ENCODE measurements at regions not wholly inside any gene's neighbourhood (a gene's known extent, or its start where the extent isn't known, plus 50 kb on each side); places are given as distances from the start of the nearest gene placed in this dataset.

DNA sequence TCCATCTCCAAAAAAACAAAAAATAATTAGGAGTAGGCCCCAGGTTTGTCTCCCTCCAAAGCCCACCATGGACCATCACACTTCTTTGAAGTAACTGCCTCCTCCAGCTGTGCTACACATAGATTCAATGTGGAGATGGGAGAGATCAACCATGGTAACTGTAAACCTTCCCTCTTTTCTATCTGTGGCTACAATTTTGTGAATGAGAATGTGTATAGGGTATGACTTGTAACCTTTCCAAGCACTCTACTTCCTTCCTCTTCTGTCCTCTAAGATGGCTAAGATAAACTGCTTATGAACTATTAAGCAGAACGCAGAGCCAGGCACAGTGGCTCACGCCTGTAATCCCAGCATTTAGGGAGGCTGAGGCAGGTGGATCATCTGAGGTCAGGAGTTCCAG is 55.5 kb upstream of the ATP11B start:
- TF ChIP-seq SPI1 (IDR thresholded peaks at IDR 0.05; ENCODE audit: borderline replicate concordance, low read depth) (no peak), POLR2AphosphoS5 (IDR thresholded peaks at IDR 0.05; ENCODE audit: low read depth) (no peak), GABPA (IDR thresholded peaks at IDR 0.05; ENCODE audit: low read depth) (no peak)
- TF ChIP-seq, protein P1, sequence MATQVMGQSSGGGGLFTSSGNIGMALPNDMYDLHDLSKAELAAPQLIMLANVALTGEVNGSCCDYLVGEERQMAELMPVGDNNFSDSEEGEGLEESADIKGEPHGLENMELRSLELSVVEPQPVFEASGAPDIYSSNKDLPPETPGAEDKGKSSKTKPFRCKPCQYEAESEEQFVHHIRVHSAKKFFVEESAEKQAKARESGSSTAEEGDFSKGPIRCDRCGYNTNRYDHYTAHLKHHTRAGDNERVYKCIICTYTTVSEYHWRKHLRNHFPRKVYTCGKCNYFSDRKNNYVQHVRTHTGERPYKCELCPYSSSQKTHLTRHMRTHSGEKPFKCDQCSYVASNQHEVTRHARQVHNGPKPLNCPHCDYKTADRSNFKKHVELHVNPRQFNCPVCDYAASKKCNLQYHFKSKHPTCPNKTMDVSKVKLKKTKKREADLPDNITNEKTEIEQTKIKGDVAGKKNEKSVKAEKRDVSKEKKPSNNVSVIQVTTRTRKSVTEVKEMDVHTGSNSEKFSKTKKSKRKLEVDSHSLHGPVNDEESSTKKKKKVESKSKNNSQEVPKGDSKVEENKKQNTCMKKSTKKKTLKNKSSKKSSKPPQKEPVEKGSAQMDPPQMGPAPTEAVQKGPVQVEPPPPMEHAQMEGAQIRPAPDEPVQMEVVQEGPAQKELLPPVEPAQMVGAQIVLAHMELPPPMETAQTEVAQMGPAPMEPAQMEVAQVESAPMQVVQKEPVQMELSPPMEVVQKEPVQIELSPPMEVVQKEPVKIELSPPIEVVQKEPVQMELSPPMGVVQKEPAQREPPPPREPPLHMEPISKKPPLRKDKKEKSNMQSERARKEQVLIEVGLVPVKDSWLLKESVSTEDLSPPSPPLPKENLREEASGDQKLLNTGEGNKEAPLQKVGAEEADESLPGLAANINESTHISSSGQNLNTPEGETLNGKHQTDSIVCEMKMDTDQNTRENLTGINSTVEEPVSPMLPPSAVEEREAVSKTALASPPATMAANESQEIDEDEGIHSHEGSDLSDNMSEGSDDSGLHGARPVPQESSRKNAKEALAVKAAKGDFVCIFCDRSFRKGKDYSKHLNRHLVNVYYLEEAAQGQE (IDR thresholded peaks at IDR 0.05; ENCODE audit: insufficient replicate concordance, low read depth): no peak
- TF ChIP-seq, protein P2, sequence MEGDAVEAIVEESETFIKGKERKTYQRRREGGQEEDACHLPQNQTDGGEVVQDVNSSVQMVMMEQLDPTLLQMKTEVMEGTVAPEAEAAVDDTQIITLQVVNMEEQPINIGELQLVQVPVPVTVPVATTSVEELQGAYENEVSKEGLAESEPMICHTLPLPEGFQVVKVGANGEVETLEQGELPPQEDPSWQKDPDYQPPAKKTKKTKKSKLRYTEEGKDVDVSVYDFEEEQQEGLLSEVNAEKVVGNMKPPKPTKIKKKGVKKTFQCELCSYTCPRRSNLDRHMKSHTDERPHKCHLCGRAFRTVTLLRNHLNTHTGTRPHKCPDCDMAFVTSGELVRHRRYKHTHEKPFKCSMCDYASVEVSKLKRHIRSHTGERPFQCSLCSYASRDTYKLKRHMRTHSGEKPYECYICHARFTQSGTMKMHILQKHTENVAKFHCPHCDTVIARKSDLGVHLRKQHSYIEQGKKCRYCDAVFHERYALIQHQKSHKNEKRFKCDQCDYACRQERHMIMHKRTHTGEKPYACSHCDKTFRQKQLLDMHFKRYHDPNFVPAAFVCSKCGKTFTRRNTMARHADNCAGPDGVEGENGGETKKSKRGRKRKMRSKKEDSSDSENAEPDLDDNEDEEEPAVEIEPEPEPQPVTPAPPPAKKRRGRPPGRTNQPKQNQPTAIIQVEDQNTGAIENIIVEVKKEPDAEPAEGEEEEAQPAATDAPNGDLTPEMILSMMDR (IDR thresholded peaks at IDR 0.05; ENCODE audit: insufficient read depth, low read length): no peak
- no peaks in the 10 kb centered on the region for H3K27me3 ChIP-seq (ENCODE audit: insufficient read depth, poor library complexity, severe bottlenecking)
- H3K27ac ChIP-seq (replicated peaks): no peak overlapping the region
- no peak for DNase-seq (ENCODE audit: low read depth in 1 of 2, low spot score in 1 of 2)
- no peak overlapping the region for H3K4me3 ChIP-seq (replicated peaks; ENCODE audit: insufficient read depth, low read length)

DNA sequence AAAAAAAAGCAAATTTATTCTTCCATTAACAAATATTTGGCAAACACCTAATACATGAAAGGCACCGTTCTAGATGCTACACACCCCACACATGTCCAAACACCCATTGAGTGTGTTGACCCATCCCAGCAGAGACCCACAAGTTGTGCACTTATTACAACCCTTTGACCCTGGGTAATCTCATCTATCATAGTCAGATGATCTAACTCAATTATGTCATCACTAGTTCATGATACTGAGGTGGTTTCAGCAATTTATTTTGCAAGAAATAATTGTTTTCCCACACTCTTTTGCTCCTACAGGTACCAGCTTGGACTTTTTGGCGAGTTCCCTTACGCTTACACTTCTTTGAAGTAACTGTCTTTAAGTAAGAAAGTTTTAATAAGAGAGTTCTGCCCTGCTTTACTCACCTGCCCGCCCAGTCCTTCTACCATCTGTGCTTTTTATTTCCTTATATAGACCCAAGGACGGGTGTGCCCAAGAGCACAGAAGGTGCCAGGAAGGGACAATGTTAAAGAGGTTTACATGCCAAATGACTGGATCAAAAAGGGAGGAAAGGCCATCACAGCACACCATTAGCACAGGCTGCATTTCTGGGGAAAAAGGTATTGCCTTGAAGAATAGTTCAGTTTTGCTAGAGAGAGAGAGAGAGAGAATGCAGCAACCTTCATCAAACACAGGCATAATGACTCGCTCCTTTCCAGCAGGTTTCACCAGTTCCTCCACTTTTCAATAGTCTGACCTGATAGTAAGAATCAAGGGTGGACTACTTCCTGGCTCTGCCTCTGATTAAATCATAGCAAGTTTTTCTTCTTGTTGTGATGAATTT is 54.5 kb upstream of the ATP11B start:
- no peak for DNase-seq (ENCODE audit: low read depth in 1 of 2, low spot score in 1 of 2)
- Histone ChIP-seq H3K4me3 (replicated peaks; ENCODE audit: insufficient read depth, low read length) (no peak overlapping the region), H3K27ac (replicated peaks) (no peak overlapping the region), H3K27me3 (ENCODE audit: insufficient read depth, poor library complexity, severe bottlenecking) (no peaks in the 10 kb centered on the region)
- TF ChIP-seq, protein P1 (IDR thresholded peaks at IDR 0.05; ENCODE audit: insufficient replicate concordance, low read depth): no peak
- TF ChIP-seq SPI1 (IDR thresholded peaks at IDR 0.05; ENCODE audit: borderline replicate concordance, low read depth): no peak
- no peak for TF ChIP-seq POLR2AphosphoS5 (IDR thresholded peaks at IDR 0.05; ENCODE audit: low read depth)
- TF ChIP-seq GABPA (IDR thresholded peaks at IDR 0.05; ENCODE audit: low read depth): no peak
- TF ChIP-seq, protein P2 (IDR thresholded peaks at IDR 0.05; ENCODE audit: insufficient read depth, low read length): no peak

DNA sequence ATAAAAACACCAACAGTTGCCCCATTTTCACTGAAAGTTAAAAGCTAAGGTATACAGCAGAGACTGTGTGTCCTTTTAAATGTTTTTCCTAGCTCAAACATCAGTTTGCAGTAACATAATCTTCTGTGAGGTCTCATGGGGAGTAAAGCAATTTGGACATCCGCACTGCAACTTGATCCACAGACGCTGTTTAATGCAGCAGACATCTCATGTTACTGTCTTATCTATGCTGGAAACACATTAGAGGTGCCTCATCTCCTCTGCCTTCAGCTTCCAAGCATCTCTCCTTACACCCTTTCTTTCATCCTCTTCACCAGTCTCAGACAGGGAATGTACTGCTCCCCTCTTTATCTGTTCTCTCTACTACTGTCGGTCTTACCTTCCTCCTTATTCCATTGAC is 53.7 kb upstream of the ATP11B start:
- Histone ChIP-seq H3K27ac (replicated peaks) (no peak overlapping the region), H3K4me3 (replicated peaks; ENCODE audit: insufficient read depth, low read length) (no peak overlapping the region), H3K27me3 (ENCODE audit: insufficient read depth, poor library complexity, severe bottlenecking) (no peaks in the 10 kb centered on the region)
- TF ChIP-seq GABPA (IDR thresholded peaks at IDR 0.05; ENCODE audit: low read depth) (no peak), SPI1 (IDR thresholded peaks at IDR 0.05; ENCODE audit: borderline replicate concordance, low read depth) (no peak), POLR2AphosphoS5 (IDR thresholded peaks at IDR 0.05; ENCODE audit: low read depth) (no peak)
- TF ChIP-seq, protein P1 (IDR thresholded peaks at IDR 0.05; ENCODE audit: insufficient replicate concordance, low read depth): no peak
- TF ChIP-seq, protein P2 (IDR thresholded peaks at IDR 0.05; ENCODE audit: insufficient read depth, low read length): no peak
- DNase-seq (ENCODE audit: low read depth in 1 of 2, low spot score in 1 of 2): no peak

Measured in HL-60 (cell line).